Sigmoid colon (tissue), 6 donors: ENCODE measurements at regions not wholly inside any gene's neighbourhood (a gene's known extent, or its start where the extent isn't known, plus 50 kb on each side); places are given as distances from the start of the nearest gene placed in this dataset.

Experiments used
- DNase-seq: peaks from one replicate; pipeline ENCODE4 v3.0.0-alpha.2; 2019
- H3K27ac ChIP-seq, 4 donors: fragments of 200-600 bp; sonication (generic); one replicate each; pipeline ENCODE4 v1.5.1; 2016 to 2019; ENCODE audit warnings: mild to moderate bottlenecking in 1 of 4
- H3K27me3 ChIP-seq, 3 donors: fragments of 200-600 bp; sonication (generic); one replicate each; pipeline ENCODE4 v1.5.1; 2019; ENCODE audit warnings: mild to moderate bottlenecking in 1 of 3
- H3K36me3 ChIP-seq, 4 donors: fragments of 200-600 bp; sonication (generic); one replicate each; pipeline ENCODE4 v1.5.1; 2016 to 2019
- H3K4me1 ChIP-seq, 4 donors: fragments of 200-600 bp; sonication (generic); one replicate each; pipeline ENCODE4 v1.5.1; 2017 to 2019
- H3K4me3 ChIP-seq, 4 donors: fragments of 200-600 bp; sonication (generic); one replicate each; pipeline ENCODE4 v1.5.1; 2017 to 2019; ENCODE audit warnings: mild to moderate bottlenecking in 2 of 4, moderate library complexity in 1 of 4
- H3K9me3 ChIP-seq, 4 donors: fragments of 200-600 bp in 3 of 4; sonication (generic) in 3 of 4; one replicate each; pipeline versions ENCODE4 v1.5.1 to v1.6.1; 2013 to 2019
- CTCF ChIP-seq, 4 experiments: fragments of 450-650 bp in 3 of 4; fragments of 200-600 bp in 1 of 4; IDR thresholded peaks; one replicate each; pipeline ENCODE4 v1.5.1; 2016 to 2019; ENCODE audit warnings: antibody characterized with exemption in 4 of 4, mild to moderate bottlenecking in 3 of 4, moderate library complexity in 2 of 4
- EP300 ChIP-seq, 4 donors: sonication (generic); formaldehyde crosslinking; IDR thresholded peaks; one replicate each; pipeline ENCODE4 v1.6.1; 2017; ENCODE audit warnings: antibody characterized with exemption in 4 of 4
- POLR2A ChIP-seq, 2 donors: fragments of 450-650 bp; IDR thresholded peaks; one replicate each; pipeline ENCODE4 v1.6.1; 2016; ENCODE audit warnings: antibody characterized with exemption in 2 of 2, mild to moderate bottlenecking in 2 of 2, moderate library complexity in 2 of 2
- POLR2AphosphoS5 ChIP-seq, 4 donors: sonication (generic); formaldehyde crosslinking; IDR thresholded peaks; one replicate each; pipeline ENCODE4 v1.6.1; 2017; ENCODE audit warnings: antibody characterized with exemption in 4 of 4
- WGBS, 2 donors: extraction: QIAGEN DNeasy Blood & Tissue Kit; methylation state at CpG; one replicate each; pipeline ENCODE4 v1.1.7; 2013; 5-methylcytosine and 5-hydroxymethylcytosine counted together
- intact Hi-C: fragments of 100-400 bp; cut with DNase I; formaldehyde crosslinking; loops from one replicate; pipeline ENCODE4 v1.15.1; 2023
- donor health status: healthy with polysubstance abuse.
- donor health status: healthy.

GRCh38 chr2:82728090-82728489, 1731.0 kb downstream of the SUCLG1 start:
- no peaks in the 10 kb centered on the region for H3K27me3 ChIP-seq
- 91 to 97% methylated on average over 2 of the region's 2 CpGs for WGBS, 2 donors
- no peak overlapping the region for H3K4me3 ChIP-seq
- no peak for DNase-seq
- TF ChIP-seq CTCF (IDR thresholded peaks at IDR 0.05) (no peak), EP300 (IDR thresholded peaks at IDR 0.05) (no peak), POLR2AphosphoS5 (IDR thresholded peaks at IDR 0.05) (no peak), POLR2A (IDR thresholded peaks at IDR 0.05) (no peak)
- H3K36me3 ChIP-seq, result no peaks in the 10 kb centered on the region
- H3K27ac ChIP-seq, result no peak overlapping the region
- H3K9me3 ChIP-seq, result no peaks in the 10 kb centered on the region
- no peaks in the 10 kb centered on the region for H3K4me1 ChIP-seq
- intact Hi-C loops, result no loop called here

GRCh38 chr2:82708681-82709080, 1750.4 kb downstream of the SUCLG1 start:
- H3K4me3 ChIP-seq, result no peak overlapping the region
- no peaks in the 10 kb centered on the region for H3K36me3 ChIP-seq
- H3K27ac ChIP-seq, result no peak overlapping the region
- no peaks in the 10 kb centered on the region for H3K27me3 ChIP-seq
- TF ChIP-seq POLR2AphosphoS5 (IDR thresholded peaks at IDR 0.05), result no peak
- TF ChIP-seq CTCF (IDR thresholded peaks at IDR 0.05), result no peak
- TF ChIP-seq EP300 (IDR thresholded peaks at IDR 0.05), result no peak
- TF ChIP-seq POLR2A (IDR thresholded peaks at IDR 0.05), result no peak
- DNase-seq, result no peak
- 77 to 78% methylated on average over 2 of the region's 2 CpGs for WGBS, 2 donors
- no peaks in the 10 kb centered on the region for H3K4me1 ChIP-seq
- intact Hi-C loops, result no loop called here
- no peaks in the 10 kb centered on the region for H3K9me3 ChIP-seq

- no peaks in the 10 kb centered on the region for H3K9me3 ChIP-seq
- H3K36me3 ChIP-seq, result no peaks in the 10 kb centered on the region
- no peak overlapping the region for H3K27ac ChIP-seq
- H3K4me1 ChIP-seq, result no peaks in the 10 kb centered on the region
- H3K4me3 ChIP-seq, result no peak overlapping the region
- intact Hi-C loops, result no loop called here
- no peaks in the 10 kb centered on the region for H3K27me3 ChIP-seq
- WGBS, 2 donors, result 76% methylated on average over 1 of the region's 1 CpG
- TF ChIP-seq POLR2AphosphoS5 (IDR thresholded peaks at IDR 0.05) (no peak), EP300 (IDR thresholded peaks at IDR 0.05) (no peak), CTCF (IDR thresholded peaks at IDR 0.05) (no peak), POLR2A (IDR thresholded peaks at IDR 0.05) (no peak)
- no peak for DNase-seq
Observed at GRCh38 chr2:82697231-82697630, 1761.8 kb downstream of the SUCLG1 start.

- 77 to 90% methylated on average over 2 of the region's 2 CpGs for WGBS, 2 donors
Observed at GRCh38 chr2:82694431-82694830, 1764.6 kb downstream of the SUCLG1 start.

More at GRCh38 chr2:82694431-82694830, 1764.6 kb downstream of the SUCLG1 start:
- DNase-seq, result no peak
- no peak overlapping the region for H3K27ac ChIP-seq
- H3K4me1 ChIP-seq, result no peaks in the 10 kb centered on the region
- TF ChIP-seq POLR2A (IDR thresholded peaks at IDR 0.05) (no peak), CTCF (IDR thresholded peaks at IDR 0.05) (no peak), EP300 (IDR thresholded peaks at IDR 0.05) (no peak), POLR2AphosphoS5 (IDR thresholded peaks at IDR 0.05) (no peak)
- intact Hi-C loops, result no loop called here
- no peaks in the 10 kb centered on the region for H3K27me3 ChIP-seq
- H3K9me3 ChIP-seq, result no peaks in the 10 kb centered on the region
- H3K4me3 ChIP-seq, result no peak overlapping the region
- no peaks in the 10 kb centered on the region for H3K36me3 ChIP-seq
